ENCODE measurements at regions not wholly inside any gene's neighbourhood (a gene's known extent, or its start where the extent isn't known, plus 50 kb on each side); places are given as distances from the start of the nearest gene placed in this dataset.
"Not testable (repeated sequence)": the region's sequence is repeated elsewhere in the genome, so short reads cannot be mapped to it uniquely, and the experiment has no call there.

- Histone ChIP-seq H3K79me2 (replicated peaks; ENCODE audit: insufficient read depth, low read length) (no peaks in the 10 kb centered on the region), H3K4me2 (ENCODE audit: low read length) (no peak overlapping the region), H3K9ac (ENCODE audit: low read length) (no peak overlapping the region), H3K4me3 (ENCODE audit: low read length) (no peak overlapping the region), H3K36me3 (ENCODE audit: insufficient read depth, low read length) (no peaks in the 10 kb centered on the region), H3F3A (ENCODE audit: insufficient read depth, low read length, poor library complexity, severe bottlenecking) (no peaks in the 10 kb centered on the region), H4K20me1 (ENCODE audit: insufficient read depth) (no peaks in the 10 kb centered on the region), H2AFZ (ENCODE audit: low read depth, low read length) (no peak overlapping the region), H3K9me3 (ENCODE audit: low read length) (no peaks in the 10 kb centered on the region), H3K27me3 (ENCODE audit: insufficient read depth, low read depth, low read length) (no peaks in the 10 kb centered on the region), H3K9me2 (ENCODE audit: insufficient read depth, low read length) (no peaks in the 10 kb centered on the region), H3K27ac (ENCODE audit: low read length) (no peak overlapping the region)
- TF ChIP-seq, protein P1, sequence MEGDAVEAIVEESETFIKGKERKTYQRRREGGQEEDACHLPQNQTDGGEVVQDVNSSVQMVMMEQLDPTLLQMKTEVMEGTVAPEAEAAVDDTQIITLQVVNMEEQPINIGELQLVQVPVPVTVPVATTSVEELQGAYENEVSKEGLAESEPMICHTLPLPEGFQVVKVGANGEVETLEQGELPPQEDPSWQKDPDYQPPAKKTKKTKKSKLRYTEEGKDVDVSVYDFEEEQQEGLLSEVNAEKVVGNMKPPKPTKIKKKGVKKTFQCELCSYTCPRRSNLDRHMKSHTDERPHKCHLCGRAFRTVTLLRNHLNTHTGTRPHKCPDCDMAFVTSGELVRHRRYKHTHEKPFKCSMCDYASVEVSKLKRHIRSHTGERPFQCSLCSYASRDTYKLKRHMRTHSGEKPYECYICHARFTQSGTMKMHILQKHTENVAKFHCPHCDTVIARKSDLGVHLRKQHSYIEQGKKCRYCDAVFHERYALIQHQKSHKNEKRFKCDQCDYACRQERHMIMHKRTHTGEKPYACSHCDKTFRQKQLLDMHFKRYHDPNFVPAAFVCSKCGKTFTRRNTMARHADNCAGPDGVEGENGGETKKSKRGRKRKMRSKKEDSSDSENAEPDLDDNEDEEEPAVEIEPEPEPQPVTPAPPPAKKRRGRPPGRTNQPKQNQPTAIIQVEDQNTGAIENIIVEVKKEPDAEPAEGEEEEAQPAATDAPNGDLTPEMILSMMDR (IDR thresholded peaks at IDR 0.05; ENCODE audit: poor library complexity, severe bottlenecking) = no peak
- TF ChIP-seq SMC3 (conservative IDR thresholded peaks at IDR 0.05; ENCODE audit: poor library complexity) (no peak), TAF1 (IDR thresholded peaks at IDR 0.05; ENCODE audit: low read depth) (no peak), MXI1 (conservative IDR thresholded peaks at IDR 0.05; ENCODE audit: poor library complexity, severe bottlenecking) (no peak)
These were observed 680.0 kb upstream of the DPPA4 start for GRCh38 chr3:110017304-110017703.

- Histone ChIP-seq H3K27ac (ENCODE audit: low read length) (no peak overlapping the region), H3K27me3 (ENCODE audit: insufficient read depth, low read depth, low read length) (no peaks in the 10 kb centered on the region), H3K79me2 (replicated peaks; ENCODE audit: insufficient read depth, low read length) (no peaks in the 10 kb centered on the region), H3K4me2 (ENCODE audit: low read length) (no peak overlapping the region), H2AFZ (ENCODE audit: low read depth, low read length) (no peak overlapping the region), H3K4me3 (ENCODE audit: low read length) (no peak overlapping the region), H3K9me2 (ENCODE audit: insufficient read depth, low read length) (no peaks in the 10 kb centered on the region), H4K20me1 (ENCODE audit: insufficient read depth) (no peaks in the 10 kb centered on the region), H3K9me3 (ENCODE audit: low read length) (no peaks in the 10 kb centered on the region), H3K36me3 (ENCODE audit: insufficient read depth, low read length) (no peaks in the 10 kb centered on the region), H3K9ac (ENCODE audit: low read length) (no peak overlapping the region), H3F3A (ENCODE audit: insufficient read depth, low read length, poor library complexity, severe bottlenecking) (no peaks in the 10 kb centered on the region)
- TF ChIP-seq EZH2 (IDR thresholded peaks at IDR 0.05; ENCODE audit: borderline replicate concordance, insufficient read depth, low read length, poor library complexity, severe bottlenecking) (no peak), EP300 (conservative IDR thresholded peaks at IDR 0.05; ENCODE audit: poor library complexity, severe bottlenecking) (no peak), RAD21 (conservative IDR thresholded peaks at IDR 0.05) (no peak), MXI1 (conservative IDR thresholded peaks at IDR 0.05; ENCODE audit: poor library complexity, severe bottlenecking) (no peak), SMC3 (conservative IDR thresholded peaks at IDR 0.05; ENCODE audit: poor library complexity) (no peak), TAF1 (IDR thresholded peaks at IDR 0.05; ENCODE audit: low read depth) (no peak), POLR2AphosphoS5 (IDR thresholded peaks at IDR 0.05) (no peak)
- TF ChIP-seq, protein P2, sequence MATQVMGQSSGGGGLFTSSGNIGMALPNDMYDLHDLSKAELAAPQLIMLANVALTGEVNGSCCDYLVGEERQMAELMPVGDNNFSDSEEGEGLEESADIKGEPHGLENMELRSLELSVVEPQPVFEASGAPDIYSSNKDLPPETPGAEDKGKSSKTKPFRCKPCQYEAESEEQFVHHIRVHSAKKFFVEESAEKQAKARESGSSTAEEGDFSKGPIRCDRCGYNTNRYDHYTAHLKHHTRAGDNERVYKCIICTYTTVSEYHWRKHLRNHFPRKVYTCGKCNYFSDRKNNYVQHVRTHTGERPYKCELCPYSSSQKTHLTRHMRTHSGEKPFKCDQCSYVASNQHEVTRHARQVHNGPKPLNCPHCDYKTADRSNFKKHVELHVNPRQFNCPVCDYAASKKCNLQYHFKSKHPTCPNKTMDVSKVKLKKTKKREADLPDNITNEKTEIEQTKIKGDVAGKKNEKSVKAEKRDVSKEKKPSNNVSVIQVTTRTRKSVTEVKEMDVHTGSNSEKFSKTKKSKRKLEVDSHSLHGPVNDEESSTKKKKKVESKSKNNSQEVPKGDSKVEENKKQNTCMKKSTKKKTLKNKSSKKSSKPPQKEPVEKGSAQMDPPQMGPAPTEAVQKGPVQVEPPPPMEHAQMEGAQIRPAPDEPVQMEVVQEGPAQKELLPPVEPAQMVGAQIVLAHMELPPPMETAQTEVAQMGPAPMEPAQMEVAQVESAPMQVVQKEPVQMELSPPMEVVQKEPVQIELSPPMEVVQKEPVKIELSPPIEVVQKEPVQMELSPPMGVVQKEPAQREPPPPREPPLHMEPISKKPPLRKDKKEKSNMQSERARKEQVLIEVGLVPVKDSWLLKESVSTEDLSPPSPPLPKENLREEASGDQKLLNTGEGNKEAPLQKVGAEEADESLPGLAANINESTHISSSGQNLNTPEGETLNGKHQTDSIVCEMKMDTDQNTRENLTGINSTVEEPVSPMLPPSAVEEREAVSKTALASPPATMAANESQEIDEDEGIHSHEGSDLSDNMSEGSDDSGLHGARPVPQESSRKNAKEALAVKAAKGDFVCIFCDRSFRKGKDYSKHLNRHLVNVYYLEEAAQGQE (IDR thresholded peaks at IDR 0.05; ENCODE audit: borderline replicate concordance) = no peak
- TF ChIP-seq, protein P1 (IDR thresholded peaks at IDR 0.05; ENCODE audit: poor library complexity, severe bottlenecking) = no peak
These were observed 684.3 kb upstream of the DPPA4 start for GRCh38 chr3:110021659-110022058.

- not testable (repeated sequence) for H3K4me2 ChIP-seq (ENCODE audit: low read length); H3K4me3 ChIP-seq (ENCODE audit: low read length); H3K27me3 ChIP-seq (ENCODE audit: insufficient read depth, low read depth, low read length); H3K9me3 ChIP-seq (ENCODE audit: low read length); H3K9me2 ChIP-seq (ENCODE audit: insufficient read depth, low read length); H3K79me2 ChIP-seq (replicated peaks; ENCODE audit: insufficient read depth, low read length); H3K9ac ChIP-seq (ENCODE audit: low read length); H4K20me1 ChIP-seq (ENCODE audit: insufficient read depth); H3F3A ChIP-seq (ENCODE audit: insufficient read depth, low read length, poor library complexity, severe bottlenecking); H3K27ac ChIP-seq (ENCODE audit: low read length); H2AFZ ChIP-seq (ENCODE audit: low read depth, low read length); H3K36me3 ChIP-seq (ENCODE audit: insufficient read depth, low read length)
These were observed 685.7 kb upstream of the DPPA4 start for GRCh38 chr3:110023022-110023421.
